GM12878 (cell line): ENCODE measurements at regions not wholly inside any gene's neighbourhood (a gene's known extent, or its start where the extent isn't known, plus 50 kb on each side); places are given as distances from the start of the nearest gene placed in this dataset.

Source experiments
- ATAC-seq: fragments of 200-7000 bp; cut with Tn5 transposase; 3 replicates; pipeline ENCODE4 v1.9.1; 2020; ENCODE audit warnings: mild to moderate bottlenecking, moderate library complexity
- BruUV-seq: library from RNA; stranded (reverse); fragments of 400-500 nt; replicated peaks from 2 replicates; lab custom pipeline; 2021; lab: Mats Ljungman, UMichigan
- CTCF ChIA-PET: fragments of 300-600 bp; sonication (Branson Sonifier 250); formaldehyde crosslinking; extraction: SDS; loops from one replicate; lab custom pipeline; 2021; ENCODE audit warnings: inconsistent platforms; lab: Yijun Ruan, JAX
- POLR2A ChIA-PET: fragments of 350-600 bp; formaldehyde crosslinking; extraction: SDS; loops from one replicate; lab custom pipeline; 2021; ENCODE audit warnings: inconsistent platforms; lab: Charles Lee
- RAD21 ChIA-PET: fragments of 300-600 bp; sonication (Branson Sonifier 250); formaldehyde crosslinking; loops from one replicate; lab custom pipeline; 2023; ENCODE audit warnings: antibody characterized with exemption; ENCODE audit not compliant: unreplicated experiment; lab: Charles Lee
- SMC1A ChIA-PET: fragments of 300-600 bp; sonication (Branson Sonifier 250); formaldehyde crosslinking; loops from one replicate; lab custom pipeline; 2023; ENCODE audit not compliant: unreplicated experiment, uncharacterized antibody; lab: Charles Lee
- DNase-seq: peaks from one replicate; pipeline ENCODE4 v3.0.0-alpha.2; 2011; ENCODE audit warnings: low read depth, low spot score
- FAIRE-seq: peaks from 3 replicates; lab custom pipeline; 2011; peaks lifted over from hg19 to GRCh38; lab: Jason Lieb, UNC
- H2AFZ ChIP-seq: 2 replicates; pipeline ENCODE4 v1.6.0; 2011; ENCODE audit warnings: low read depth, low read length, control low read depth; ENCODE audit not compliant: control insufficient read depth
- H3K27ac ChIP-seq: 2 replicates; pipeline ENCODE4 v1.5.1; 2011; ENCODE audit warnings: control low read depth; ENCODE audit not compliant: control insufficient read depth, insufficient read depth
- H3K27me3 ChIP-seq, 2 experiments: replicated peaks in 1 of 2; 2 replicates each; pipeline versions ENCODE4 v1.6.0 to v1.6.1; 2011; ENCODE audit warnings: low read length in 1 of 2; ENCODE audit not compliant: control insufficient read depth in 2 of 2, insufficient read depth in 2 of 2
- H3K36me3 ChIP-seq, 2 experiments: 2 replicates each; pipeline ENCODE4 v1.5.1; 2011; ENCODE audit warnings: low read length in 1 of 2; ENCODE audit not compliant: control insufficient read depth in 2 of 2, insufficient read depth in 2 of 2
- H3K4me1 ChIP-seq: 2 replicates; pipeline ENCODE4 v1.6.1; 2011; ENCODE audit warnings: mild to moderate bottlenecking, low read length, moderate library complexity, mixed read lengths; ENCODE audit not compliant: control insufficient read depth, insufficient read depth
- H3K4me2 ChIP-seq: 2 replicates; pipeline ENCODE4 v1.6.0; 2011; ENCODE audit warnings: control low read depth; ENCODE audit not compliant: control insufficient read depth, insufficient read depth
- H3K4me3 ChIP-seq: fragments of 200-600 bp; sonication (generic); 2 replicates; pipeline ENCODE4 v1.5.1; 2016
- H3K79me2 ChIP-seq: 2 replicates; pipeline ENCODE4 v1.6.0; 2011; ENCODE audit warnings: low read length; ENCODE audit not compliant: control insufficient read depth, insufficient read depth
- H3K9ac ChIP-seq: 2 replicates; pipeline ENCODE4 v1.8.0; 2011; ENCODE audit warnings: low read length, control low read depth, mixed read lengths; ENCODE audit not compliant: control insufficient read depth, insufficient read depth
- H3K9me3 ChIP-seq: replicated peaks from 3 replicates; pipeline ENCODE4 v1.5.1; 2011; ENCODE audit warnings: mild to moderate bottlenecking, low read length; ENCODE audit not compliant: control insufficient read depth, insufficient read depth
- H4K20me1 ChIP-seq: 2 replicates; pipeline ENCODE4 v1.6.0; 2011; ENCODE audit not compliant: control insufficient read depth, insufficient read depth
- BACH1 ChIP-seq: fragments of 450-650 bp; IDR thresholded peaks from 2 replicates; pipeline ENCODE4 v1.6.1; 2017; ENCODE audit warnings: mild to moderate bottlenecking, borderline replicate concordance
- BCL3 ChIP-seq: IDR thresholded peaks from 2 replicates; pipeline ENCODE4 v1.6.1; 2011; ENCODE audit warnings: borderline replicate concordance, low read depth, mild to moderate bottlenecking, moderate library complexity, low read length; ENCODE audit not compliant: insufficient read depth, poor library complexity, severe bottlenecking
- CEBPZ ChIP-seq: fragments of 150-350 bp; IDR thresholded peaks from 2 replicates; pipeline ENCODE4 v1.6.1; 2016; ENCODE audit warnings: low read depth, low read length
- CUX1 ChIP-seq: IDR thresholded peaks from 2 replicates; pipeline ENCODE4 v1.6.1; 2012; ENCODE audit warnings: improper control_type of control experiment, low read depth, low read length; ENCODE audit not compliant: insufficient replicate concordance
- PBX3 ChIP-seq: IDR thresholded peaks from 2 replicates; pipeline ENCODE4 v1.6.1; 2011; ENCODE audit warnings: mild to moderate bottlenecking, low read depth, low read length, moderate library complexity; ENCODE audit not compliant: insufficient replicate concordance
- SMAD1 ChIP-seq: fragments of 450-650 bp; IDR thresholded peaks from 2 replicates; pipeline ENCODE4 v1.6.1; 2018; ENCODE audit warnings: mild to moderate bottlenecking, low read depth; ENCODE audit not compliant: partially characterized antibody
- TCF3 ChIP-seq: IDR thresholded peaks from 2 replicates; pipeline ENCODE4 v1.6.1; 2012; ENCODE audit warnings: low read depth, mild to moderate bottlenecking, low read length, borderline replicate concordance; ENCODE audit not compliant: insufficient read depth
- WGBS: methylation state at CpG from one replicate; pipeline ENCODE4 v1.1.6; 2016; ENCODE audit warnings: low lambda C conversion rate; ENCODE audit not compliant: insufficient replicate concordance, insufficient coverage; ENCODE audit errors: missing lambda C conversion rate; 5-methylcytosine and 5-hydroxymethylcytosine counted together
- in situ Hi-C: fragments of 300-500 bp; cut with MboI; formaldehyde crosslinking; loops from 9 replicates; pipeline ENCODE4 v1.14.3; 2018; ENCODE audit warnings: mixed read lengths
- intact Hi-C: fragments of 100-400 bp; cut with micrococcal nuclease; formaldehyde crosslinking; loops from one replicate; pipeline ENCODE4 v1.14.2; 2022; ENCODE audit not compliant: unreplicated experiment

- no peak for TF ChIP-seq CUX1
- no peak for TF ChIP-seq SMAD1
Observed at GRCh38 chr17:77864234-77865111, 94.0 kb upstream of the TNRC6C start (continued).

GRCh38 chr17:77865112-77865611 lies 93.3 kb upstream of the TNRC6C start:
- no peaks in the 10 kb centered on the region; the same call in 2 of the 3 replicates for H3K9me3 ChIP-seq
- no peaks in the 10 kb centered on the region for H3K79me2 ChIP-seq
- no TSS peak for BruUV-seq
- RAD21 ChIA-PET: no interaction called here
- FAIRE-seq (no peak), DNase-seq (no peak), ATAC-seq (no peak)
- no peak overlapping the region for H3K27ac ChIP-seq
- in situ Hi-C loops: no loop called here
- WGBS: 84% methylated on average over 19 of the region's 22 CpGs
- H3K27me3 ChIP-seq: no peaks in the 10 kb centered on the region; a peak in 1 of 4 replicates
- intact Hi-C loops: no loop called here
- SMC1A ChIA-PET: no interaction called here
- H3K4me3 ChIP-seq: no peak overlapping the region
- no peaks in the 10 kb centered on the region for H3K36me3 ChIP-seq
- POLR2A ChIA-PET: interaction anchor here (0.6 kb wide), 1 partner anchor 86 kb away, joined by 3 read pairs; no protein-coding TSS in a partner anchor
- H3K9ac ChIP-seq: no peak overlapping the region
- H4K20me1 ChIP-seq: no peaks in the 10 kb centered on the region
- H2AFZ ChIP-seq: no peak overlapping the region
- no peak overlapping the region for H3K4me2 ChIP-seq
- TF ChIP-seq BACH1: no peak
- peak; percentile 10 for TF ChIP-seq PBX3
- peak; percentile 78 for TF ChIP-seq BCL3
- no peak for TF ChIP-seq CEBPZ
- TF ChIP-seq TCF3: peak; percentile 67; the same call in 1 of the 2 replicates
- TF ChIP-seq, all 136 proteins: peak for 3
- H3K4me1 ChIP-seq: peaks cover 19% of the 10 kb centered on the region
- CTCF ChIA-PET: no interaction called here
